Astrocyte of the hippocampus (primary cell): ENCODE measurements at regions not wholly inside any gene's neighbourhood (a gene's known extent, or its start where the extent isn't known, plus 50 kb on each side); places are given as distances from the start of the nearest gene placed in this dataset.
"Not testable (repeated sequence)": the region's sequence is repeated elsewhere in the genome, so short reads cannot be mapped to it uniquely, and the experiment has no call there.

Source experiments
- DNase-seq: peaks from one replicate; pipeline ENCODE4 v3.0.0; 2011; ENCODE audit warnings: low read depth, low spot score

GRCh38 chrX:115402299-115402698 is 112.8 kb downstream of the LUZP4 start:
- no peak for DNase-seq

DNA sequence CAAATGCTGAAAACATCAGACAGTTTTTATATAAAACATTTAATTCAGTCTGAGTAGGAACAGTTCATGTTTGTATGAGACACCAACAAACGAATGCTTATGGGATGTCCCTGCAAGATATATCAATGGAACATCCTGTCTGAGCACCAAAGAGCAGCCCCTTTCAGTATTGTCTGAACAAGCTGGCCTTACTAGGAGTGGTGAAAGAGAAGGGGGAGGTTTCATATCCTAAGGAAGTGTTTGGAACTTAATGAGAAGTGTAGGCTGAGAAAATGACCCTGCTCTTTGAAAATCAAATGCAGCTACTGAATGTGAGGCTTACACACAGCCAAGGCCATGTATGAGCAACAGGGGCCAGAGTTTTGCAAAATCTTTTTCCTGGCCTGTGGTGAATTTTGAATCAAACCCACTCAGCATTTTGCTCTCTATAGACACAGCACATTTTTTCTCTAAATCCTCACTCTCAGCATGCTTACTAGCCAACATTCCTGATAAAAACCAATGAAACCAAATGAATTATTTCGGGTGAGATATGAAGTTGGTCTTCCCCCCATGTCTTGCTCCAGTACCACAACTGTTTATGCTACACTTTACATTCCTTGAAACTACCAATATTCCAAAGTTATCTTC is 119.4 kb downstream of the LUZP4 start:
- peak; percentile 46 for DNase-seq

GRCh38 chrX:115409551-115409950 is 120.0 kb downstream of the LUZP4 start:
- no peak for DNase-seq

DNA sequence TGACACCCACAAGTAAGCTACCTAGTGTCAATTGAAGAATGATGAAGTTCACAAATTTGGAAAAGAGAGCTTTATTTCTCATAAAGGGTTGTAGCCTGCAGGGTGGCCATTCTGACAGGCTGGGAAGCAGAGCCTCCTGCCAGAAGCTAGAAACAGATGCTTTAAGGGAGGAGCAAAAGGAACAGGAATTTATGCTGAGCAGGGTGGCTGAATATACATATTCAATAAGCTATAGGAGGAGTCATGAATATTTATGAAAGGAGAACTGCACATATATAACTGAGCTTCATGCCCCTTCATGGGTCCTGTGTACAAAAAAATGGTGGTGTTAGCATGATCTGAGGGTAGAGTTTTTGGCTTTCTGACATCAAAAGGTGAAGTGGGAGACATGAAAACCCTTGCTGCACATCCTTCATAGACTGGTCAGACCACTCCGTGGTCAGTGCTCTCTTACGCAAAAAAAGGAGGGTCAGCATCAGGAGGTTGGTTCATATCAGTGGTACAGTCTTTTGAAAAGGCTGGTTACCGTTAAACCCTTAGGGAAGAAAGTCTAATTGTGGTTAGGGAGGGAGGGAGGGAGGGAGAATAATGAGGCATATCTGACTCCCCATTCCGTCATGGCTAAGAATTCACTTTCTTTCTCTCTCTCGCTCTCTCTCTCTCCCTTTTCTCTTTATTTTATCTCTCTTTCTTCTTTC is 121.4 kb downstream of the LUZP4 start:
- DNase-seq, result no peak

GRCh38 chrX:115413246-115413878 is 123.8 kb downstream of the LUZP4 start:
- peak; percentile 28 for DNase-seq

DNA sequence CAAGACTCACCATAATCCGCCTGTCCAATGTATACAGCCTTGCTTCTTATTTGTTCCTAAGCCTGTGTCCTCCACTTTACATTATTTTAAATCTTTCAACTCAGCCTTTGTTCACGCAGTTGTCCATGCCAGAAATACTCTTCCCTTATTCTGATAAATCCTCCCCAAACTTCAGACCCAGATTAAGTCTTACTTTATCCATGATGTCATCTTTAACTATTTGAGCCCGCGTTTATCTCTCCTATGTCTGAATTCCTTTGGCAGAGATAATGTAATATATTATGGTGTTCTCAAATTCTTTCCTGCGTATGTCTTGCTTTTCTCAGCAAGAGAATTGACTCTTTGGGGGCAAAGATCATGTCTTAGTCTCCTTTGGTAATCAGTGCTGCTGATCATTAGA is 129.6 kb downstream of the LUZP4 start:
- DNase-seq, result no peak

GRCh38 chrX:115423086-115423485 is 133.6 kb downstream of the LUZP4 start:
- no peak for DNase-seq

DNA sequence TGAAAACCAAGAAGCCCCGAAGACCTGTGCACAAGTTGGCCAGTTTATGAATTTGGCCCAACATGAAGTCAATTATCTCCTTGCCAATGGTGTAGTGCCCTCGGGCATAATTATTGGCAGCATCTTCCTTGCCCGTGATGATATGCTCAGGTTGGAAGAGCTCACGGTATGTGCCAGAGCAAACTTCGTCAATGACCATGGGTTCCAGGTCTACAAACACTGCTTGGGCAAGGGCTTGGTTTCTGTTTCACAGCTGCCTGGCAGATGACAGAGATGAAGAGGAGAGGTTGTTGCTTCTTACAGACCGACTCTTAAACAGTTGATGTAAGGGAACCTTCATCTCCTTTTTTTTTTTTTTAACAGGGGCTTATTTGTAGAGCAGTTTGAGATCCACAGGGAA is 135.6 kb upstream of the PLS3 start:
- DNase-seq, result no peak

- DNase-seq, result no peak
Measured at GRCh38 chrX:115427861-115428410, 133.0 kb upstream of the PLS3 start.

GRCh38 chrX:115434834-115435233 is 126.1 kb upstream of the PLS3 start:
- not testable (repeated sequence) for DNase-seq

DNA sequence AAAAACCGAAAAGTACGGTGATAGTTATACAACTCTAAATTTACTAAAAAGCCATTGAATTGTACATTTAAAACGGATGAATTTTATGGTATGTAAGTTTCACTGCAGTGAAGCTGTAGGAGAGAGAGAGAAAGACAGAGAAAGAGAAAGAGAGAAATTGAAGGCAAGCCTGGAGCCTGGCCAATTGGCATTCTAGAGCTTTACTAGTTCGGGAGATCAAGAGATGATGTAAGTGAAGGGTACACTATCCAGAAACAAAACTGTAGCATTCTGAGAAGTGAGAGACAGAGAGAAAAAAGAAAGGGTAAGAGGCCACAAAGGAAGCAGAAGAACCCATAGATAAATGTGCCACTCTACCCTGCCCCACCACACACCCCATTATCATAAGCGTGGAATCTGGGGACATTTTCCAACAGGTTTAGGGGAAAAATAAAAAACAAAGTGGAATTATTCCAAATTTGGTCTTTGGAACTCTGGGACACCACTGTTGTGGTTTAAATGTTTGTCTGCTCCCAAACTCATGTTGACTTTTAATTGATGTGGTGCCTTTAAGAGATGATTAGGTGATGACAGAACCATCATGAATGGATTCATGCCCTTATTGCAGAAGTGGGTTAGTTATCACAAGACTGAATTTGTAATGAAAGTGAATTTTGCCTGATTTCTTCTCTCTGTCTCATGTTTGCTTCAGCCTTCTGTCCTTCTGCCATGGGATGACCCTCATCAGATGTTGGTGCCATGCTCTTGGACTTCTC is 123.0 kb upstream of the PLS3 start:
- no peak for DNase-seq

GRCh38 chrX:115448146-115448545 is 112.8 kb upstream of the PLS3 start:
- DNase-seq, result no peak

DNA sequence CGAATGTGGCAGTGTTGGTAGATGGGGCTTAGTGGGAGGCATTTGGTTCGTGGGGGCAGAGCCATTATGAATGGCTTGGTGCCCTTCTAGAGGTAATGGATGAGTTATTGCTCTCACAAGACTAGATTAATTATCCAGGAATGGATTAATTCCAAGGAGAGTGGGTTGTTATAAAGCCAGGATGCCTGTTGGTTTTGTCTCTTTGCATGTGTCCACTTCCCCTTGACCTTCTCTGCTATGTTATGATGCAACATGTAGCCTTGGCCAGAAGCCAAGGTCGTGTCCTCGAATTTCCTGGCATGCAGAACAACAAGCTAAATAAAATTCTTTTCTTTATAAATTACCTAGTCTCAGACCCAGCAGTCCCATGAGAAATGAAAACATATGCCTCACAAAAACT is 111.2 kb upstream of the PLS3 start:
- DNase-seq, result peak; percentile 17

GRCh38 chrX:115452251-115452650 is 108.7 kb upstream of the PLS3 start:
- no peak for DNase-seq

- peak; percentile 34 for DNase-seq
Measured at GRCh38 chrX:115459883-115460880, 100.8 kb upstream of the PLS3 start.

GRCh38 chrX:115462406-115462805 is 98.6 kb upstream of the PLS3 start:
- no peak for DNase-seq

- no peak for DNase-seq
Measured at GRCh38 chrX:115467961-115468360, 93.0 kb upstream of the PLS3 start.

DNA sequence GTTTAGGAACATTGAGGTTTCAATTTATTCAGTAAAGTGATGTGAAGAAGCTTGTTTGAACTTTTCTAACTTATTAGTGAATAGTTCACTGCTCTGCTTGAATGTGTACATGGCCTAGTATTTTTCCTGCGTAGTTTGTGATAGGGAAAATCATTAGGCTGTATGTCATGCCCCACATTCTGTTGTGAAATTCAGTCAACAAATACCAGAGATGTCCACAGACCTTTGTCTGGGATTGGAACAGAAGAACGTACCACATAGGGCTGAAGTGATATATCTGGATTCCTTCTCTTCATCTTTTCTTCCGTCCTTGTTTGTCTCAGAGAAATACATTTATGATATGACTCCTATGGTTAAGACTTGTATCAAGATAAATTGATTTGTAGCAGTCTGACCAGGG is 88.8 kb upstream of the PLS3 start:
- no peak for DNase-seq

- DNase-seq, result no peak
Measured at GRCh38 chrX:115486510-115486909, 74.5 kb upstream of the PLS3 start.

DNA sequence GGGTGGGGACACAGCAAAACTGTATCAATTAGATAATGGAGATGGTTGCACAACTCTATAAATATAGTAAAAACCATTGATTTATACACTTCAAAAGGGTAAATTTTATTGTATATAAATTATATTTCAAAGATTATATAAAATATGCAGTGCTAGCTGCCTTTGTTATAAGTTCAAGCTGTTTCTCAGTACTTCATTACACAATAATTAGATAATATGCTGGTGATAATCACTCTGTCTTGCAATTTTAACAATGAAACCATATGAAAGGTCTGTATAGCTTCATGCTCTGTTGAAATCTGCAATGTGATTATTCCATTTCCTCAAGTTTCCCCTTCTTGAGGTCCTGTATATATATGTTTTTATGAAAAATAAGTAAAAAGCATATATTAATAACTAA is 73.4 kb upstream of the PLS3 start:
- DNase-seq, result no peak

DNA sequence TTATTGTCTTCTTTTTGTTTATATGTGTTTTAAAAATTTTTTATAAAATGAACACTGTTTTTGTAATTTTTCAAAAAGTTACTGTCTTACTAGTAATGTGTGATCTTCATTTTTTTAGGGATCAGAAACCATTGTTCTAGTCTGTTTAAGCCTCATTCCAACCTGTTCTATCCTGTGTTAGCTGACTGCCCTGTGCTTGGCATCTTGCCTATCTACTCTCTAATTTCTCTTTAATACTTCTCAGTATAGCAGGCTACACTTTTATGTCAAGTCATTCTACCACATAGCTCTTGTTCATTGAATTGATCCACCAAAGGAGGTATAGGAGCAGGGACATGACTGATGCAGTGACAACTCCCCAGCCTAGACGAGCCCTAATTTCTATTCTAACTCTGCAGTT is 70.2 kb upstream of the PLS3 start:
- DNase-seq, result no peak
